NT2/D1 (cell line): ENCODE measurements at regions not wholly inside any gene's neighbourhood (a gene's known extent, or its start where the extent isn't known, plus 50 kb on each side); places are given as distances from the start of the nearest gene placed in this dataset.

Experiments
- SUZ12 ChIP-seq: IDR thresholded peaks from 2 replicates; pipeline ENCODE4 v1.6.1; 2011; ENCODE audit not compliant: insufficient read length, insufficient read depth; ENCODE audit errors: extremely low read depth
- YY1 ChIP-seq: IDR thresholded peaks from 2 replicates; pipeline ENCODE4 v1.6.1; 2011; ENCODE audit not compliant: insufficient read length, insufficient read depth
- ZNF274 ChIP-seq: IDR thresholded peaks from 2 replicates; pipeline ENCODE4 v1.6.1; 2011; ENCODE audit warnings: mild to moderate bottlenecking, low read depth, low read length

DNA sequence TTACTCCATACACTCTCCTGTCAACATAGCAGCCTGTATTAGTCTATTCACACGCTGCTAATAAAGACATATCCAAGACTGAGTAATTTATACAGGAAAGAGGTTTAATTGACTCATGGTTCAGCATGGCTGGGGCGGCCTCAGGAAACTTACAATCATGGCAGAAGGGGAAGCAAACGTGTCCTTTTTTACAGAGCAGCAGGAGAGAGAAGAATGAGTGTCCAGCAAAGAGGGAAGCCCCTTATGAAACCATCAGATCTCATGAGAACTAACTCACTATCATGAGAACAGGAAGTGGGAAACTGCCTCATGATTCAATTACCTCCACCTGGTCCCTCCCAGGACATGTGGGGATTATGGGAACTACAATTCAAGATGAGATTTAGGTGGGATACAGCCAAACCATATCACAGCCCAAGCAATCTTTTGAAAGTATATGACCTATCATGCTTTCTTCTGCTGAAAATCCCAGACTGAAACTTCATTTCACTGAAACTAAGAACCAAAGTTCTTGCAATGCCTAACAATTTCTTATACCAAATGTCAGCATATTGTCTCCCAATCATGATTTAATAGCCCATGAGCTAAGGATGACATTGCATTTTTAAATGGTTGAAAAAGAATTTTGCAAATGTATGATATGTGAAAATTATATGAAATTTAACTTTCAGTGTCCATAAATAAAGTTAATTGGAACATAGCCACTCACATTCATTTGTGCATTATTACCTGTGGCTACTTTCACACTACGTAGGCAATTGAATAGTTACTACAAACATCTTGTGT is 686.8 kb upstream of the ZEB2 start:
- TF ChIP-seq ZNF274 (no peak), YY1 (no peak), SUZ12 (no peak)
